H7 (cell line): ENCODE measurements at regions not wholly inside any gene's neighbourhood (a gene's known extent, or its start where the extent isn't known, plus 50 kb on each side); places are given as distances from the start of the nearest gene placed in this dataset.

ENCODE experiments used
- DNase-seq: peaks from one replicate; pipeline ENCODE4 v3.0.0; 2012
- H3K27me3 ChIP-seq: 2 replicates; pipeline ENCODE4 v1.6.0; 2011; ENCODE audit warnings: mild to moderate bottlenecking, low read length; ENCODE audit not compliant: control insufficient read depth, insufficient read depth
- H3K36me3 ChIP-seq: replicated peaks from 2 replicates; pipeline ENCODE4 v1.5.1; 2011; ENCODE audit warnings: low read length; ENCODE audit not compliant: control insufficient read depth, insufficient read depth
- H3K4me3 ChIP-seq: 2 replicates; pipeline ENCODE4 v1.5.1; 2011; ENCODE audit warnings: low read depth, mild to moderate bottlenecking, control low read depth, low read length, moderate library complexity; ENCODE audit not compliant: insufficient read depth

- DNase-seq = no peak
- no peaks in the 10 kb centered on the region for H3K36me3 ChIP-seq
- H3K27me3 ChIP-seq = no peaks in the 10 kb centered on the region
- no peak overlapping the region for H3K4me3 ChIP-seq
Observed at GRCh38 chr15:36365963-36366362, 213.5 kb upstream of the CDIN1 start.

- no peak for DNase-seq
- Histone ChIP-seq H3K36me3 (no peaks in the 10 kb centered on the region), H3K27me3 (no peaks in the 10 kb centered on the region), H3K4me3 (no peak overlapping the region)
Observed at GRCh38 chr15:36370051-36370730, 209.2 kb upstream of the CDIN1 start.

GRCh38 chr15:36370731-36371112 lies 208.7 kb upstream of the CDIN1 start:
- no peaks in the 10 kb centered on the region for H3K36me3 ChIP-seq
- no peak overlapping the region for H3K4me3 ChIP-seq
- DNase-seq = no peak
- no peaks in the 10 kb centered on the region for H3K27me3 ChIP-seq

GRCh38 chr15:36371509-36371908 lies 207.9 kb upstream of the CDIN1 start:
- Histone ChIP-seq H3K4me3 (no peak overlapping the region), H3K36me3 (no peaks in the 10 kb centered on the region), H3K27me3 (no peaks in the 10 kb centered on the region)
- no peak for DNase-seq

GRCh38 chr15:36372968-36373367 lies 206.5 kb upstream of the CDIN1 start:
- Histone ChIP-seq H3K36me3 (no peaks in the 10 kb centered on the region), H3K27me3 (no peaks in the 10 kb centered on the region), H3K4me3 (no peak overlapping the region)
- no peak for DNase-seq

GRCh38 chr15:36373550-36373949 lies 205.9 kb upstream of the CDIN1 start:
- no peak overlapping the region for H3K4me3 ChIP-seq
- H3K36me3 ChIP-seq = no peaks in the 10 kb centered on the region
- H3K27me3 ChIP-seq = no peaks in the 10 kb centered on the region
- no peak for DNase-seq

GRCh38 chr15:36389107-36389506 lies 190.3 kb upstream of the CDIN1 start:
- DNase-seq = no peak
- Histone ChIP-seq H3K27me3 (no peaks in the 10 kb centered on the region), H3K4me3 (no peak overlapping the region), H3K36me3 (no peaks in the 10 kb centered on the region)

- no peaks in the 10 kb centered on the region for H3K27me3 ChIP-seq
- H3K4me3 ChIP-seq = no peak overlapping the region
- H3K36me3 ChIP-seq = no peaks in the 10 kb centered on the region
- no peak for DNase-seq
Observed at GRCh38 chr15:36390491-36390890, 188.9 kb upstream of the CDIN1 start.

- no peaks in the 10 kb centered on the region for H3K27me3 ChIP-seq
- H3K36me3 ChIP-seq = no peaks in the 10 kb centered on the region
- DNase-seq = no peak
- no peak overlapping the region for H3K4me3 ChIP-seq
Observed at GRCh38 chr15:36392676-36393266, 186.7 kb upstream of the CDIN1 start.

GRCh38 chr15:36398212-36398611 lies 181.2 kb upstream of the CDIN1 start:
- Histone ChIP-seq H3K27me3 (no peaks in the 10 kb centered on the region), H3K4me3 (no peak overlapping the region), H3K36me3 (no peaks in the 10 kb centered on the region)
- no peak for DNase-seq

- DNase-seq = no peak
Observed at GRCh38 chr15:36399276-36399675, 180.2 kb upstream of the CDIN1 start.

GRCh38 chr15:36400936-36401585 lies 178.4 kb upstream of the CDIN1 start:
- no peaks in the 10 kb centered on the region for H3K27me3 ChIP-seq
- DNase-seq = no peak
- H3K36me3 ChIP-seq = no peaks in the 10 kb centered on the region
- H3K4me3 ChIP-seq = no peak overlapping the region

More at GRCh38 chr15:36399276-36399675, 180.2 kb upstream of the CDIN1 start:
- no peak overlapping the region for H3K4me3 ChIP-seq
- H3K36me3 ChIP-seq = no peaks in the 10 kb centered on the region
- no peaks in the 10 kb centered on the region for H3K27me3 ChIP-seq

- H3K27me3 ChIP-seq = no peaks in the 10 kb centered on the region
- H3K4me3 ChIP-seq = no peak overlapping the region
- no peak for DNase-seq
- no peaks in the 10 kb centered on the region for H3K36me3 ChIP-seq
Observed at GRCh38 chr15:36401586-36401966, 177.8 kb upstream of the CDIN1 start.

GRCh38 chr15:36403351-36403750 lies 176.1 kb upstream of the CDIN1 start:
- Histone ChIP-seq H3K36me3 (no peaks in the 10 kb centered on the region), H3K4me3 (no peak overlapping the region), H3K27me3 (no peaks in the 10 kb centered on the region)
- no peak for DNase-seq

GRCh38 chr15:36406366-36406765 lies 173.1 kb upstream of the CDIN1 start:
- Histone ChIP-seq H3K36me3 (no peaks in the 10 kb centered on the region), H3K4me3 (no peak overlapping the region), H3K27me3 (no peaks in the 10 kb centered on the region)
- DNase-seq = no peak
